ENCODE measurements at regions not wholly inside any gene's neighbourhood (a gene's known extent, or its start where the extent isn't known, plus 50 kb on each side); places are given as distances from the start of the nearest gene placed in this dataset.

DNA sequence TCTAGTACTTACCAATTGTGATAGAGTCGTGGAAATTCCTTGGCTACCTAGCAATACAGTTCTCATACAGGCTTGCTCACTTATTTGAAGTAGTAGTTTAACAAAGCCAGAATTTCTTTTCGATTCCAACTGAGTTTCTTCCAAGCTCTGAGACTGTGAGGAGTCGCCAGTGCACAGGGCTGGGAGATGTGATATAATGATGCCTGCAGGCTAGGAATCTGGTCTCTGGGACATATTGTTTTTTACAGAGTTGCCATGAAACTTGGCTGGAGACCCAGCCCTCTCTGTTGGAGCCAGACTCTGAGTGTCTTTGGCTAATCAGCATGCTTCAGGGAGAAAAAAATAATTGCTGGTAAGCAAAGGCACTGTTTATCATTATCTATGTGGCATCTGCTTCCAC lies 698.8 kb upstream of the GOT2 start:
- no peak for TF ChIP-seq POLR2AphosphoS5 (IDR thresholded peaks at IDR 0.05; ENCODE audit: low read depth, low read length)
- TF ChIP-seq TAF1 (IDR thresholded peaks at IDR 0.05; ENCODE audit: borderline replicate concordance, low read depth, low read length): no peak
- no peak for TF ChIP-seq POLR2A (IDR thresholded peaks at IDR 0.05; ENCODE audit: low read depth, low read length)
- FAIRE-seq (no peak), DNase-seq (ENCODE audit: insufficient read length) (no peak)

- FAIRE-seq: no peak
- DNase-seq (ENCODE audit: insufficient read length): no peak
- TF ChIP-seq TAF1 (IDR thresholded peaks at IDR 0.05; ENCODE audit: borderline replicate concordance, low read depth, low read length) (no peak), POLR2AphosphoS5 (IDR thresholded peaks at IDR 0.05; ENCODE audit: low read depth, low read length) (no peak), POLR2A (IDR thresholded peaks at IDR 0.05; ENCODE audit: low read depth, low read length) (no peak)
These were observed 698.2 kb upstream of the GOT2 start for GRCh38 chr16:59432276-59432675.

DNA sequence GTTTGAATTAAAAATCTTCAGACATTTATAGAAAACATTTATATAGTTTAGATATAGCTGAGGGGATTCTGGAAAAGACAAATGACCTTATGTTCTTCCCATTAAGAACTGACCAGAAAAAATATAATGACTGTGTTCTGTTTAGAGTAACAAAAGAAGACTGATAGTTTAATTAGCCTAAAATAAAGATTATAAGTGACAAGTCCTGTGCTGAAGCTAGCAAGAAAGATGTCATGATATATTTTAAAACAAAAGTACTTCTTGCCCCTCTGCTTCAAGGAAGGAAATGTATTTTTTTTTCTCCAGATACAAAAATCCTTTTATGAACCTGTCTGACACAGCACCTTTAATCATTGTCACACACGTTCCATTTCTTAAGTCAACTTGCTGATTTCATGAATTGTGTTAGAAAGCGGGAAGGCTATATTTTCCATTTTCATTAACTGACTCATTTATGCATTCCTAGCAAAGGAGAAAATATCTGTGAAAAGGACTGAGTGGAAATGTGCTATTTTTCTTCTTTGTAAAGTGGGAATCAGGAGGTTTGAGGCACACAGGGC lies 690.7 kb upstream of the GOT2 start:
- no peak for FAIRE-seq
- DNase-seq (ENCODE audit: insufficient read length): no peak
- TF ChIP-seq POLR2A (IDR thresholded peaks at IDR 0.05; ENCODE audit: low read depth, low read length) (no peak), TAF1 (IDR thresholded peaks at IDR 0.05; ENCODE audit: borderline replicate concordance, low read depth, low read length) (no peak), POLR2AphosphoS5 (IDR thresholded peaks at IDR 0.05; ENCODE audit: low read depth, low read length) (no peak)

GRCh38 chr16:59411961-59412841 lies 678.1 kb upstream of the GOT2 start:
- DNase-seq (ENCODE audit: insufficient read length): no peak
- no peak for TF ChIP-seq POLR2A (IDR thresholded peaks at IDR 0.05; ENCODE audit: low read depth, low read length)
- no peak for TF ChIP-seq TAF1 (IDR thresholded peaks at IDR 0.05; ENCODE audit: borderline replicate concordance, low read depth, low read length)
- no peak for TF ChIP-seq POLR2AphosphoS5 (IDR thresholded peaks at IDR 0.05; ENCODE audit: low read depth, low read length)
- FAIRE-seq: no peak

- no peak for TF ChIP-seq POLR2AphosphoS5 (IDR thresholded peaks at IDR 0.05; ENCODE audit: low read depth, low read length)
- no peak for TF ChIP-seq POLR2A (IDR thresholded peaks at IDR 0.05; ENCODE audit: low read depth, low read length)
- TF ChIP-seq TAF1 (IDR thresholded peaks at IDR 0.05; ENCODE audit: borderline replicate concordance, low read depth, low read length): no peak
- DNase-seq (ENCODE audit: insufficient read length): no peak
- FAIRE-seq: no peak
These were observed 676.3 kb upstream of the GOT2 start for GRCh38 chr16:59410451-59410850.

GRCh38 chr16:59405802-59406201 lies 671.7 kb upstream of the GOT2 start:
- no peak for FAIRE-seq
- no peak for TF ChIP-seq POLR2A (IDR thresholded peaks at IDR 0.05; ENCODE audit: low read depth, low read length)
- TF ChIP-seq TAF1 (IDR thresholded peaks at IDR 0.05; ENCODE audit: borderline replicate concordance, low read depth, low read length): no peak
- no peak for TF ChIP-seq POLR2AphosphoS5 (IDR thresholded peaks at IDR 0.05; ENCODE audit: low read depth, low read length)
- DNase-seq (ENCODE audit: insufficient read length): no peak

DNA sequence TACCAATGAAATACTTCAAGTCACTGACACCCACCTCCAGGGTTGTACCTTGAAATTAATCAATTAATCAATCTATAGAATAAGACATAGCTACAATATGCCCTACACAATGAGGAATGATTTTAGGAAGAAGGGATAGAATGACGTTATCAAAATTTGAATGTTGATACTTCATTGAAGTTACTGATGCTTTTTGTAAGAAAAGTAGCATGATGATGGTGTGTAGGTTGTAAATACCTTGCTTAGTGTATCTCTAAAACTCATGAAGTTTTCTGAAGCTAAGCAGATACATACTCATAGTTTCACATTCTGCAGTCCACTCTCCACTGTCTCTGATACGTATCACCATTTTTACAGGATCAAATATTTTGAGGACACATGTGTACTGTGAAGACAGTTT lies 670.4 kb upstream of the GOT2 start:
- FAIRE-seq (no peak), DNase-seq (ENCODE audit: insufficient read length) (no peak)
- TF ChIP-seq TAF1 (IDR thresholded peaks at IDR 0.05; ENCODE audit: borderline replicate concordance, low read depth, low read length) (no peak), POLR2A (IDR thresholded peaks at IDR 0.05; ENCODE audit: low read depth, low read length) (no peak), POLR2AphosphoS5 (IDR thresholded peaks at IDR 0.05; ENCODE audit: low read depth, low read length) (no peak)

DNA sequence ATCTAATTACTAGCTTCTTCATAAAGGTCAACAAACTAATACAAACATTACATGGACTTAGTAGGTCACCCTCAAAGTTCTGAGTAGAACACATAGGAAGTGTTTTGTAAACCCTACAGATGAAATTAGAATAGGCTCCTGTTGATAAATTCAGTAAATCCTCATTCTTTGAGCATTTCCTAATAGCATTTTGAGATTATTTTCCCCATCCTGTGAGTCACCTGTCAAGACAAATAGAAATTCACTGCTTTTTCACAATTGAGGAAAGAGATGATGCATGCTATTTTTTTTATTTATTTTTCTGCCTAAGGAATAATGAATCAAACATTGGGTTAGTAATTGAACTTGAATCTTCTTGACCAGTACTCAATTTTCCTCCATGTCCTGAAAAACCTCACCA lies 666.7 kb upstream of the GOT2 start:
- DNase-seq (ENCODE audit: insufficient read length) (no peak), FAIRE-seq (no peak)
- TF ChIP-seq POLR2A (IDR thresholded peaks at IDR 0.05; ENCODE audit: low read depth, low read length) (no peak), TAF1 (IDR thresholded peaks at IDR 0.05; ENCODE audit: borderline replicate concordance, low read depth, low read length) (no peak), POLR2AphosphoS5 (IDR thresholded peaks at IDR 0.05; ENCODE audit: low read depth, low read length) (no peak)

DNA sequence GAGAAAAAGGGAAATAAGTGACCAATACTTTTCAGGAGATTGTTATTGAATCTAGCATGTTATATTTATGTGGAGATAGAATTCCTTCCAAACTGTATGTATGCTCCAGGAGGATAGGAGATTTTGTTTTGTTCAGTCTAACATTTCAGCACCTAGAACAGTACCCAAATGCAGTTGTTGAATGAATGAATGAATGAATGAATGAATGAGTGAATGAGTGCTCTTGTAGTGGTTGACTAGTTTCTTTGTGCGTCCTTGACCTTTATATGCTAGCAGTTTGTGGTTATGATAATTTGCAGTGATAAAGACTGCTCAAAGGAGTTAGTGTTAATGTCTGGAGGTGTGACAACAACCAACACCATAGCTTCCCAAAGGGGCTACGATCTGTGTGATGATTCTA lies 663.5 kb upstream of the GOT2 start:
- FAIRE-seq (no peak), DNase-seq (ENCODE audit: insufficient read length) (no peak)
- no peak for TF ChIP-seq POLR2AphosphoS5 (IDR thresholded peaks at IDR 0.05; ENCODE audit: low read depth, low read length)
- TF ChIP-seq TAF1 (IDR thresholded peaks at IDR 0.05; ENCODE audit: borderline replicate concordance, low read depth, low read length): no peak
- TF ChIP-seq POLR2A (IDR thresholded peaks at IDR 0.05; ENCODE audit: low read depth, low read length): no peak

DNA sequence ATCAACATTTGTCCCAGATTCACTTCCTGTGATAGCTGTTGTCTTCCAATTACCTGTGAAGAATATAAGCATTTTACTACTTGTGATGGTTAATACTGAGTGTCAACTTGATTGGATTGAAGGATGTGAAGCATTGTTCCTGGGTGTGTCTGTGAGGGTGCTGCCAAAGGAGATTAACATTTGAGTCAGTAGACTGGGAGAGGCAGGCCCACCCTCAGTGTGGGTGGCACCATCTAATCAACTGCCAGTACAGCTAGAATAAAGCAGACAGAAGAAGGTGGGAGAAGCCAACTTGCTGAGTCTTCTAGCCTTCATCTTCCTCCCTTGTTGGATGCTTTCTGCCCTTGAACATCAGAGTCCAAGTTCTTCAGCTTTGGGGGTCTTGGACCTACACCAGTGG lies 660.4 kb upstream of the GOT2 start:
- no peak for DNase-seq (ENCODE audit: insufficient read length)
- FAIRE-seq: no peak
- TF ChIP-seq TAF1 (IDR thresholded peaks at IDR 0.05; ENCODE audit: borderline replicate concordance, low read depth, low read length) (no peak), POLR2AphosphoS5 (IDR thresholded peaks at IDR 0.05; ENCODE audit: low read depth, low read length) (no peak), POLR2A (IDR thresholded peaks at IDR 0.05; ENCODE audit: low read depth, low read length) (no peak)

- no peak for TF ChIP-seq POLR2A (IDR thresholded peaks at IDR 0.05; ENCODE audit: low read depth, low read length)
- no peak for TF ChIP-seq POLR2AphosphoS5 (IDR thresholded peaks at IDR 0.05; ENCODE audit: low read depth, low read length)
- no peak for TF ChIP-seq TAF1 (IDR thresholded peaks at IDR 0.05; ENCODE audit: borderline replicate concordance, low read depth, low read length)
- FAIRE-seq (no peak), DNase-seq (ENCODE audit: insufficient read length) (no peak)
These were observed 658.8 kb upstream of the GOT2 start for GRCh38 chr16:59392911-59393310.

Measured in GM12892 (cell line).